HG03354 (cell line): ENCODE measurements at regions not wholly inside any gene's neighbourhood (a gene's known extent, or its start where the extent isn't known, plus 50 kb on each side); places are given as distances from the start of the nearest gene placed in this dataset.

ENCODE experiments used
- ATAC-seq: cut with Tn5 transposase; IDR thresholded peaks from one replicate; pipeline ENCODE4 v1.9.1; 2021; ENCODE audit warnings: mild to moderate bottlenecking; ENCODE audit not compliant: unreplicated experiment, poor library complexity, severe bottlenecking

DNA sequence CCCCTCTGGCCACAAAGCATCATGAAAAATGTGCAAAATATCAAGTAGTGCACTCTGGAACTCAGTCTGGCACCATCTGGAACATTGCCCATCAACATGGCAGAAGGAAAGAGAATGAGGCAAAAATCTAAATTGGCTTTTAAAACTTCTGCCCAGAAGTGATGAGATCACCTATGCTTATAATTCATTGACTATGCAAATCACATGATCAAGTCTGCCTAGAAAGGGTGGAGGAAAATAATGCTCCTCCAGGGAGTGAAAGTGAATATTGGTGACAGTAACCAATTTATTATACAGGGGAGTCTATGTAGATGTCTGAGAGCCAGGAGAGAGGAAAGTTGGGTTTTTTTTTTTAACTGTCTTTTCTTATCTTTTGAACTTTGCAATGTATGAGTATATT lies 73.3 kb upstream of the HIF1A start:
- ATAC-seq = no peak

DNA sequence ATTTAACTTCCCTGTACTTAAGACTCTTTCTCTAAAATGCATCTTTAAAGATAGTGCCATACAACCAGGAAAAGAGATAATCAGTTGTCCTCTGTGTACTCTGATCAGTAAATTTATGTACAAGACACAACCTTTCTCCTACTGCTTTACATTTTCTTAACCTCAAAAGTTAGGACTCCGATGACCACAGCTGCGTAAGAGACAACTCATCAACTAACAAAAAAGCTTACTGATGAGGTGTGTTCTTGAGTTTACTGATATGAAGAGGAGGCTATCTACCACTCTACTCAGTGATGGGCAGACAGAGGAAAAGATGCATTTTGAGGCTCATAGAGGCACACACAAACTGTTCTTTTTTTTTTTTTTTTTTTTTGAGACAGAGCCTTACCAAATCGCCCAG lies 71.4 kb upstream of the HIF1A start:
- ATAC-seq = no peak

DNA sequence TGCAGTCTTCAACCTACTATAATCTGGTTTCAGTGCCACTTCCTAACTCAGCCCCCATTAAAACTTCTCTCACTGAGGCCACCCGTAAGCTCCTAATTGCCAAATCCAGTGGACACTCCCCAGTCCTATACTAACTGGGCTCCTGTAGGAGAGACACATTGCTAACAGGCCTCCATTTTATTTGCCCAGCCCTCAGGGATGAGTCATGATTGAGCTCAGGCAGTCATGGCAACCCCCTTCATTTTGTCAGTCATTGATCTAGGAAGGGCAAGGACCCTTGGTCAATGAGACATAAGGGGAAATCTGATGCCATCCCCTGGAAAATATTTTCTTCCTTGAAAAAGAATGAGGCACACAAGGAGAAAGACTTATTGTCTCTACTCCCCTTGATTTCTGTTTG lies 70.1 kb upstream of the HIF1A start:
- no peak for ATAC-seq

DNA sequence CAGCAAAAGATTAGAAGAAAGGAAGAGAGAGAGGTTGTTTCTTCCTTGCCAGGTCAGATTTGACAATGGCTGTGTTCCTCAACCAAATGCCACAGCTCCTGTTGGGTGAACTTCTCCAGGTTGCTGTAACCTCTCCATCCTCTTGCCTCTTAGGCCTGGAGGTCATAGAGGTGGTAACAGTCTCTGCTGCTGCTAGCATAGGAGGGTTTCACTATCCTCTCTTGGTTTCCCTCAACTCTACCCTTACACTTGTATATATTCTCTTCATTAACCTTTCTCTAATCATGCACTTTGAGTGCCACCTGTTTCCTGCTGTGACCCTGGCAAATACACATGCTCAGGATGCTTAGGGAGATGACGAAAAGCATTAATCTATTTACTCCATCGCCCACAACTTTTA lies 67.7 kb upstream of the HIF1A start:
- no peak for ATAC-seq

DNA sequence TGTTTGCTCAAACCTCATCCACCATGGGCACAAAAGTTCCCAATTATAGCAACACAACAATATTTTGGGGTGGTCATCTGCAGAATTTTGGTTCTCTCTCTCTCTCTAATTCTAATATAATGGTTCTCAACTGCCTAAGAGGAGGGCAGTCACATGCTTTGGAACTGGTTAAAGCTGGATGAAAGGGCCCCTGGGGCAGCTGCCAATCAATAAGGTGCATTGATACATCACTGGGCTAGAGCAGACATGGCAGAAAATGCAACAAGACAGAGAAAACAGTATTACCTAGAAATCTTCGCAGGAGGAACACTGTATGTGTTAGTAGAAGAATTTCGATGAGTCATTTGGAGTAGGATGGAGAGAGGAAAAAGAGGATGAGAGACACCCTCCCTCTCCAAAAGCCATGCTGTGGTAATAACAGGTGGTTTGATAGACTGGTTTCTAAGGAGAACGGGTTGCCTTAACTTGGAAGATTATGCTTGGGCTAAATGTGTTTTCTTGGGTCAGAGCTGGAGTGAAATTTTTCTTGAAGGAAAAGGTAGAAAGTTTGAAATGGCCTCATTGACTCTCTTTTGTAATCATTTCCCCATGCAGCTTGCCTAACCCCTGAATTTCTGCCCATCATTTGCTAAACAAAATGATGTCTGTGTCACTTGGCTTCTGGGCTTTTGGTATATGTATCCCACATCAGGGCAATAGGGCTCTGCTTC lies 67.1 kb upstream of the HIF1A start:
- ATAC-seq = no peak

DNA sequence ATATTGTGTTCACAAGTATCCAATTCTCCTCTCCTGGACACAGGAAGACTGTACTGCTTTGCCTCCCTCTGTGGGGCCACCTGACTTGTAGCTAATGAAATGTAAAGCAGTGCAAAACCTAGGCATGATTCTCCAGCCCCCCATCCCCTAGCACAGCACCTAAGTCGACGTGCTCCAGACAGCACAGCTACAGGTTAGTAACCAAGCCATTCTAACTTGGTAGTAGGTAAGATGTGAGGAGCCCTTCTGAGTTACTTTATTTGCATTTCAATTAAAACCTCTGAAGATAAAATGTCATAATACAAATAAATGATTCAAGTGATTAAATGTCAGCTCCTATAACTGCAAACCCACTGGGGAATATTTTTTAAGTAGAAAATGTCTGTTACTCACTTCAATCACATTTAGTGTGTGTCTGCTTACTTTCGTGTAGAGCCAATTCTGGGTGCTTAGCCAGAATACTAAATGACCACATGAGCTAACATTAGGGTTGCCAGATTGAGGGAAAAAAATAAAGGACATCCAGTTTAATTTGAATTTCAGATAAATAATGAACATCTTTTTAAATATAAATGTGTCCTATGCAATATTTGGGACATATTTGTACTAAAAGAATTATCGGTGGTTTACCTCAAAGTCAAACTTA lies 64.8 kb upstream of the HIF1A start:
- ATAC-seq = no peak

DNA sequence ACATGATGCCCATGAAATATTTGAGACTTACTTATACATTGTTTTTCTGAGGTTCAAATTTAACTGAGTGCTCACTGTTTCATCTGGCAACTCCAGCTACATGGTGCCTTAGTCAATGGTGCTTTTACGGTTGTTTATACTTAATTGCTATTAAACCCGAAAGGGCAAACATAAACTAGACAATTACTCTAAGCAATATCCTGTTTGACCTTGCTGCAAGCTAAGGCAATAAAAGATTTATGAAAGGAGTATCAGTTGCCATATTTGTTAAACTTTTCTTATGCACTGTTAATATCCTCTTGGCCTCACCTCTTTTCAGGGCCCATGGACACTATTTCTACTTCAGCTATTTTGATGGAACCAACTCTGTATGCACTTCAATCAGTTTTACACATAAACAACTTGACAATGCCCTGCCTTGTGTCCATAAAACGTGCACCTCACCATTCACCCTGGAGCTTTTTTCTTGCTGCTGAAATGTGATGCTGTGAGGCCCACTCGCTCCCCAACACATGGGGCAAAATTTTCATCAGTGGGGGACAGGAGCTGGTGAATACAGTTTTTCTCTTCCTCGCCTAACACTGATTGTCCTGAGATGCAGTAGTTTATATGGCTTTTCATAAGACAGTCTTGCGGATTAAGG lies 64.1 kb upstream of the HIF1A start:
- ATAC-seq = no peak

DNA sequence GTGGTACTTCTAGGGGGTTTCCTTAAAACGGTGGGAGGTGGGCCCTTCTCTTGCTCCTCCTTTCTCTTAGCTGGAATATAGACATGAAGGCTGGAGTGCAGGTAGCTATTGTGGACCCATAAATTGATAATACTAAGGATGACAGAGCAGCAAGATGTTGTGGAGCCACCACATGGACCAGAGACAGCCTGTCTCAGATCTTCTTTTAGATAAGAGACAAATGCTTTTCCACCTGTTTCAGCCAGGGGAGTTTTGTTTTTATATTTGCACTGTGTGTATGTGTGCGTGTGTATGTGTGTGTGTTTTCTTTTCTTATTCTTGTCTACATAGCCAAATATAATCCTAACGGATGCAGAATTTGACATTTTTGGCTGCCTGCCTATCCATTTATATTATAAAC lies 62.9 kb upstream of the HIF1A start:
- no peak for ATAC-seq

DNA sequence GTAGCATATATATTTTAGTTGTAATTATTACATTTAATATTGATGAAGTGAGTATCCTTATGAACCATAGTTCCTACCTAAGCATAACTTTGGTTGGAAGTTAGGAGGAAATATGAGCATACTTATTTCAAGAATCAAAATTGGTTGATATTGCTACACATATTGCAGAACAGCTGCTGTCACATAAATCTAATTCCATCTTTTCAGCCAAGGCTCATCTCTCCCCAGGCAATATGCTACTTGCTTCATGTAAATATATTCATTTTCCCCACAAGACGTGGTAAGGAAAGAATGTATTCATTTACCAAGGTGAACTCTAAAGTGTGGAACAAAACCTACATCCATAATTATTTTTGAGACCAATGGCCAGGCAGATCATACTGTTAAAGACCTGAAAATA lies 62.5 kb upstream of the HIF1A start:
- ATAC-seq = no peak

DNA sequence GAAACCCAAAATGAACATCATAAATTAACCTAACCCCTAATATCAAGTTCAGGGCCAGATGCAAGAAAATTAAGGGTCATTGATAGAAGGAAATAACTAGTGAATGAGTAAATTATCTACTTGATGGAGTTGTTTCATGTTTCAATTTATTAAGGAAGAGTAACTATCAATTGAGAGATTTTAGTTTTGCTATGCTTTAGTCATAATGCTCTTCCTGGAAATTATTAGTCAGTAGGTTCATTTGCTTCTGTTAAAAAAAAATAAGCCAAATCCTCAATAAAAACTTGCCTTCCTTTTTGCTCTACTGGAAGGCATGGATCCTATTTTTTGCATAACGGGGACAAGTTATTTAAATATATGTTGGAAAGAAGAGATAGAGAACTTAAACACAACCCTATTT lies 59.0 kb upstream of the HIF1A start:
- no peak for ATAC-seq

DNA sequence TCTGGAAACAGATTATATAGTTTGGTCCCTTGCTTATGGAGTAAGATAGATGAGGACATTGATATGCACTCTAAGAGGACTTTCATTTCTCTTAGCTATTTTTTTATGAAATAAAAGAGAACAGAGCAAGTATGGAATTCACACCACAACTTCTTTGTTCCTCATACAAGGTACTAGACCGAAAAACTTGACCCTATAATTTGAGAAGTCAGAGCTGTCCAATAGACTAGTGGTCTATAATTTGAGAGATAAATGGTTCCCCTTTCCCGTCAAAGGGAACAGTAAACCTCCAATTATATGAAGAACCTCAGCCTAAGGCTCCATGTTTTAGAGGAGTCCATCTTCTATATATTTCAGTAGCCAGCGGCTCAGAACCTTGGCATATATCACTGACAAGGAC lies 58.5 kb upstream of the HIF1A start:
- ATAC-seq = no peak

DNA sequence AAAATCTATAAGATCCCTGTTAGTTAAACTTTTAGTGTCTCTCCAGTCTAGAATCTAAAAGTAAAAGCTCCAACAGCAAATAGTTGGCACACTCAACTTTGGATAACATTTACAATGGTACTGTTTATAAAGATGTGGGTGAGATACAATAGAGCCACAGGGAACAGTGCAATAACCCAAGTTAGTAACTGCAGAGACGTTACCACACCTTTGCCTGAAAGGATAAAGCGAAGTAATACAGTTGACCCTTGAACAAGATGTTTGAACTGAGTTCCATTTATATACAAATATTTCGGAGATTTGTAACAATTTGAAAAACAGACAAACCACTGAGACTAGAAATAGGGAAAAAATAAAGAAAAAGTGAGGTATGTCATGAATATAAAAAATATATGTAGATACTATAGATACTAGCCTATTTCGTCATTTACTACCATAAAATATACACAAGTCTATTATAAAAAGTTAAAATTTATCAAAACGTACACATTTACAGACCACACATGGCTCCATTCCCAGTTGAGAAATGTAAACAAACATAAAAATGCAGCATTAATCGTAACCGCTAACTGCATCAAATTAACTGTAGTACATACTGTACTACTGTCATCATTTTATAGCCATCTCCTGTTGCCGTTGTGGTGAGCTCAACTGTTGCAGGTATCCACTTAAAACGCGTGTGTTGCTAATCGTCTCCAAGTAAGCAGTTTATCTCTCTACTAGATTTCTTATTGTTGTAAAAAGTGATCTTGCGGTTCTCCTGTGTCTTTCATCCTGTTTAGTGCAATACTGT lies 56.5 kb upstream of the HIF1A start:
- ATAC-seq = no peak

DNA sequence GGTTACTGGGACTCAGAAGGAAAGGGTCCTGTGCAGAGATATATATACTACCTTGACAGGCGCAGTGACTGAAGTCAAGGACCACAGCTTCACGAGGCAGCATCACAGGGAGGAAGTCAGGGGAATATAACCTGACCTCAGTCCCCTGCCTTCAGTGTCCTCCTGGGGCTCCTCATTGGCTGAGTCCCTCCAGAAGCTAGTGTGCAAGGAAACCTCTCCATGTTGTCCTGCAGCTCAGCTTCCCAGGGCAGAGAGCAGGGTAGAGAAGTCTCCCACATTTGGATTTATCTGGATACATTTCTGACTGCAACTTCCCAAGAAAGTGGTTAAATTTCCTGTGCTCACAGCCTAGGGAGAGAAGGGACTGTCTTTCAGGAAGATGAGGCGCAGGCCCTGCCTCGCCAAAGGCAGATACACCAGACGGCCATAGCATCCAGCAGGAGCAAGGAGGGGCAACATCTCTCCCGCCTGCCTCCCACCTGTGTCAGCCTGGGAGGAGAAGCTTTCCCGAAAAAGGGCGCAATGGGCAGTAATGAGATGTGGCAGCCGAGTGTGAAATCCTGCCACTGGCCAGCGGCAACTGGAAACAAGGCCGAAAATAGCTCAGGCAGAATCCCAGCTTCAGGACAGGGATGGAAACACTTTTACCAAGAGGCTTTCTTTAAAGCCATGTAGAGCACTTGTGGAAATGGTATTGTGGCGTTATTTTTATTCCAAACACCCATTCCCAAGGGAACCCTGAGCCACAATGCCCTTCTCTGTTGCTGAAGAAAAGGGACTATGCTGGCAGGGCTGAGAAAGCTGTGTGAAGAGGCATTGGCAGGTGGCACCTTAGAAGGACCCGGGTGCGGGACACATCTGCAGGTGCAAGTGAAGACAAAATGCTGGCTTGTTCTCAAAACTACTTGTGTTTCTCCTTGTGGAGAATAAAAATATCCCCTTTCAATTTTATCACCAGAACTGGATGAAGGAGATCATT lies 54.9 kb upstream of the HIF1A start:
- ATAC-seq = no peak

DNA sequence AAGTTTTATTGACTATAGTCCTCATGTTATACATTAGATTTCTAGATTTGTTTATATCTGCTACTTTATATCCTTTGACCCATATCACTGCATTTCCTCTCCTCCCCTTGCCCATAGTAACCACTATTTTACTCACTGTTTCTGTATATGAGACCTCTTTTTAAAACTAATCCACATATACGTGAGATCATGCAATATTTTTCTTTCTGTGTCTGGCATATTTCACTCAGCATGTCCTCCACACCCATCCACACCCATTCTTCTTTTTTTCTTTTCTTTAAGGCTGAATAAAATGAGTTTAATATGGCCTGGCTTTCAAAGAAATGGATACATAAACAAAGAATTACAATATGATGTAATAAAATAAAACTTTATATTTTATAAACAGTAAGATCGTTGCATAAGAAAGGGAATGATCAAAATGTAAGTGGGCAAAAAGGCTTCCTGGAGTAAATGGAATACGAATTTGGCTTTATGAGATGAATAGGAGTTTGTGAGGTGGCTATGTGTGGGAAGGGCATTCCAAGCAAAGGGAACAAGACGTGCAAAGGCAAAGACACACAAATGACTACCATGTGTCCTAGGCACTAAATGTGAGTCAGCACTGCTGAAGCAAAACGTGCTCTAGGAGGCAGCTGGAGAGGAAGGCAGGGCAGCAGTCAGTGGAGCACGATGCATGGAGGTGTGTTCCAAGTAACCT lies 53.2 kb upstream of the HIF1A start:
- no peak for ATAC-seq

DNA sequence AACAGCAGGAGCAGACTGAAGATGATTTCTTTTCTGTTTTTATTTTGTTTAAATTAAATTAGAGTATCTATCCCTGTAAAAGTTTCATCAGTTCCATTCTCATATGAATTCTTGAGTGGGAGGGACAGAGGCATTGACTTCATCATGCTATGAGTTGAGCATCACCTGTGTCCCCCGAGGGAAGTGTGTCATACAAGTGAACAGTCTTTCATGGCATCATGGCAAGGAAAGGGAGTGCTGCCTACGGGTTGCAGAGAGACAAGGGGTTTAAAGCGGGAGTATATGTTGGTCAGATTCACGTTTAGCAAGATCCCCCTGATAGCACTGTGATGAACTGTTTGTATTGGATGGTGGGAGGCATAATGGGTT lies 52.7 kb upstream of the HIF1A start:
- no peak for ATAC-seq

DNA sequence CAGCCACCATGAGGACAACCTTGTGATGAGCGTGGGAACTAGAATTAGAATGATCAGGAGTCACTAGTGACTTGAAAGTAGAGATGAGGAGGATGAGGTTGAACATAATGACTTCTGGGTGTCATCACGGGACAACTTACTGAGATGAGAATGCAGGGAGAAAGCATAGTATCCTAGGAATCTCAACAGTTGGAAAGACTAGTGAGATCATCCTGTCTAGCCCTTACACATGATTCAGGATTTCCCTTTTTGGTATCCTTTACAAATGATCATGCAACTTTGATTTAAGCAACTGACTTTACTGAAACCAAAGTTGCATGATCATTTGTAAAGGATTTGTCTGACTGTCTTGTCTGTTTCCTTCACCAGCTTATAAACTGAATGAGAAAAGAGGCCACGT lies 51.8 kb upstream of the HIF1A start:
- ATAC-seq = no peak

DNA sequence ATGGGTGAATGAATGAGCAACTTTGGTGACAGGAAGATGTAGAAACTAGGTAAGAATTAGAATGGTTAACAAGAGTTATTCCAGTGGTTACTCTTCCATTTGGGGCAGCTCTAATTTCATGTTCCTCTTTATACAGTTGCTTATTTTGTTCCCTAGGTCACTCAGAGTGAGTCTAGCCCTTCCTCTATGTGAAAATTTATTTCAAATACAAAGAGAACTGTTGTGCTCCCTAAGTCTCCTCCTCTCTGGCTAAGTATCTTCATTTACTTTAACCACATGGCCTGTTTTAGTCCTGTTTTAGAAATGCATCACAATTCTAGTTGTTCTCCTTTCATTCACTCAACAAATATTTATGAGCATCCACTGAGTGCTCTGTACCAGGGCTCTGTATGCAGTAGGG lies 51.1 kb upstream of the HIF1A start:
- peak; percentile 23 for ATAC-seq

DNA sequence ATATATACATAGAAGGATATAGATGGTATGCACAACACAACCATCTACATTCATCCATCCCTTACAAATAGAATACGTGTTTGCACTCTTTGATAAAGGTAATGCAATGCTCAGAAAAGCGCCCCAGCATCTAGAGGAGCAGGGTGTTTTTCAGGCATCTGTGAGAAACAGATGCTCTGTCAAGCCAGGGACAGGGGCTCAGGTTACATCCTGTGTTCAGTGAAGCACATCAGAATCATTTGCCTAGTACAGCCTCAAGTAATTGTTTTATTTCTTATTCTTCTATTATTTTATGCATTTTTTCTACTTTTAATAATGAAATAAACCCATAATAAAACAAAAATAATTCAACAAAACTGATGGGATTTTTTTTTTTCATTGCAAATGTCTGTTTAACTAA lies 50.5 kb upstream of the HIF1A start:
- ATAC-seq = peak; percentile 90

DNA sequence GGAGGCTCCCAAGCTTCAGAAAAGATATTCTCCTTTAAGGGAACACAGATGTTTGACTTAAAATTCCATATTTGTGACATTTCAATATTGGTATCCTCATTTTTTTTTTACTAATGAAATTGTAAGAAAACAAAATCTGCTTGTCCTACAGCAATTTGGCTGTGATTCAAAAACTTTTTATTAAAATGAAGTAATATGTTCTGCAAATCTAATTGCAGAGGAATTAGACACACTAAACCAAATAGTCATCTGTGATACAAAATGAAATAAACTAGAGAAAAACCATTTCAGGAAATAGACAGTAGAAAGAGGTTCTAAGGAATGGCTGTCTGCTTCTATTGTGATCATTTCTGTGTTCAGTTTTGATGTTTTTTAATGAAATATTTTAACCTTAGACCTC lies 50.1 kb upstream of the HIF1A start:
- no peak for ATAC-seq
